ENCODE measurements at regions not wholly inside any gene's neighbourhood (a gene's known extent, or its start where the extent isn't known, plus 50 kb on each side); places are given as distances from the start of the nearest gene placed in this dataset.
A peak's percentile ranks its signal among the peaks of the same experiment; 100 is the strongest.
"Not testable (repeated sequence)": the region's sequence is repeated elsewhere in the genome, so short reads cannot be mapped to it uniquely, and the experiment has no call there.

DNA sequence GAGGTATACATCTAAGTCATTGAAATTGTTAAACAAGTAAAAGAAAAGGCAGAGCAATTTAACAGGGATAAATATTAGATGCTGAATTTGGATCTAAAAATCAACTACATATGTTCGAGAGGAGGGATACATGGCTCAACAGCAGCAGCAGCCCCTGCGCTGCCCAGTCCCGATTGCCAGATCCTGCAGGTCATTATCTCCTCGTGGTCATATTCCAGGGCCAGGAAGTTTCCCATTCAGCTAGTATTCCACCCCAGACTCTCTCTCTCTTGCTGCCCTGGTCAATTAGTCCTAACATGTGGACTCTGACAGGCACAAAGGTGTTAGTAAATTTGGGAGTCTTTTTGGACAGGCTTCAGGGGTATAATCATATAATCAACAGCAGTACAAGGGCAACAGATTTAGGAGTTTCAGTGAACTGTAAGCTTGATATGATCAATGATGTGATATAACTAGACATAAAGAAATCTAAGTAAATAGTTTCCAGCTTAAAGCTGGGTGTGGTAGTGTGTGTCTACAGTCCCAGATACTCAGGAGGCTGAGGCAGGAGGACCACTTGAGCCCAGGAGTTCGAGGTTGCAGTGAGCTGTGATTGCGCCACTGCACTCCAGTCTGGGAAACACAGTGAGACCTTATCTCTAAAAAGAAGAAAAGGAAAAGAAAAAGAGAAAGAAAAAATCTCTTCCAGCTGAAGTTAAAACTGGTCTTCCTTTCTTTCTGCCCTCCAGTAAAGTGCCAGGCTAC is 96.5 kb upstream of the MED13 start:
- intact Hi-C loops (cut with DNase I) = no loop called here
- no peak for DNase-seq

- intact Hi-C loops (cut with DNase I) = no loop called here
- DNase-seq = no peak
Observed at GRCh38 chr17:62160816-62161215, 95.7 kb upstream of the MED13 start.

DNA sequence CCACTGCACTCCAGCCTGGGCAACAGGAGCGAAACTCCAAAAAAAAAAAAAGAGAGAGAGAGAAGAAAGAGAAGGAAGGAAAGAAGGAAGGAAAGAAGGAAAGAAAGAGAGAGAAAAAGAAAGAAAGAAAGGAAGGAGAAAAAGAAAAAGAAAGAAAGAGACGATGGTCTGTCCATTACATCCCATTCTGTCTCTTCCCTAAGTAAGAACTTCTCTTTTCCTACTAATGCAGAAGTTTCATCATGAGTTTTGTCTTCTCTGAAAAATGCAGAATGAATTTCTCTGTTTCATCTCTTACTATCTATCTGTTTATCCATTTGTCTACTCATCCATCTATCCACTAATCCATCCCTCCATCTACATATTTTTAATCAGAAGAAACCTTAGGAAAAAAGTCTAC is 94.9 kb upstream of the MED13 start:
- no peak for DNase-seq
- intact Hi-C loops (cut with DNase I) = no loop called here

DNA sequence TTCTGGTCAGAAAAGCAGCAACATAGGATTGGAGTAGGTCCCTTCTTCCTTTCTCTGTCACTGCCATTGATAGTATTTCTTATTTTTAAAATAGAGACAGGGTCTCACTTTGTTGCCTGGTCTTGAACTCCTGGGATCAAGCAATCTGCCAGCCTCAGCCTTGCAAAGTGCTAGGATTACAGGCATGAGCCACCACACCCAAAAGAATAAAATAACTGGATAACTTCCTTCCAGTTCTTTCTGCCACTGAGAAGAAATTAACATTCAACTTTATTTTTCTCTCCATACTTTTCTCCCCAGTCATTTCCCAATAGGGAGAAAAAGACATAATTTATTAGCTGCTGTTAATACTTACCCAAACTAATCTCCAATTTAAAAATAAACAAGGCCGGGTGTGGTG is 91.9 kb upstream of the MED13 start:
- intact Hi-C loops (cut with DNase I) = no loop called here

GRCh38 chr17:62154909-62155308 is 89.8 kb upstream of the MED13 start:
- DNase-seq = no peak
- intact Hi-C loops (cut with DNase I) = no loop called here

More for the DNA sequence above, 91.9 kb upstream of the MED13 start:
- DNase-seq = no peak

DNA sequence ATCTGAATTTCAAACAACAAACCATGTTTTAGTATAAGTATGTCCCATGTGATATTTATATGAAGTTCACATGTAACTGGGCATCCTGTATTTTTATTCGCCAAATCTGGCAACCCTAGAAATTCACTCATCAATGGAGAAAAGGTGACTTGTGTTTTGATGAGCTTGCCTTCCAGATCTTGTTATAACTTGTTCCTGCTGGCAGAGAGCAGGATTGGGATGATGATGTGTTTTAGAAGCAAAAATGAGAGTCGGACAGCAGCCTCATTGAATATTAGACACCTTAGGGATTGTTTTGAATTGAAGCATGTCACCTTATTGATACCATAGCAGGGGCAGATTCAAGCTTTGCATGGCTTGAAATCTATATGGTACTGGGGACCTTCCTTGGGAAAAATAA is 85.4 kb upstream of the MED13 start:
- no peak for DNase-seq
- intact Hi-C loops (cut with DNase I) = no loop called here

- intact Hi-C loops (cut with DNase I) = no loop called here
- DNase-seq = no peak
Observed at GRCh38 chr17:62149961-62150360, 84.9 kb upstream of the MED13 start.

GRCh38 chr17:62147284-62147683 is 82.2 kb upstream of the MED13 start:
- intact Hi-C loops (cut with DNase I) = no loop called here
- no peak for DNase-seq

GRCh38 chr17:62140836-62141235 is 75.8 kb upstream of the MED13 start:
- intact Hi-C loops (cut with DNase I) = no loop called here
- peak in 1 of 42 donors; percentile 34 for DNase-seq

DNA sequence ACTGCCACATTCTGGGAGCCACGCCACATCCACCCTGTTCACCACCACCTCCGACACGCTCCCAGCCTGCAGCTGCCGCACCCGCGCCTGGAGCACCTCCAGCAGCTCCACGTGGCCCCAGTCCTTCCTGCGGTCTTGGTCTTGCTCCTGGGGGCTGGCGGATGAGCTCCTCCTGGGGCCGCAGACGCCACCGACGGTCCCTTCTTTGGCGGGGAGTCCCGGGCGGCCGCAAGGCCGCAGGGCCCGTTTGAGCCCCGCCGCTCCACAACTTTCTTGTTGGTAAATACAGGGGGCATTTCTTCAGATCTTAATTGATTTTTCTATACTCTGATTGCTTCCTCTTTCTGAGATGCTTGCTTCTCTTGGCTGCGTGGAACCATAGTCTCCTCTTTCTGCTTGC is 75.3 kb upstream of the MED13 start:
- DNase-seq = peak in 1 of 42 donors; percentile 9
- intact Hi-C loops (cut with DNase I) = no loop called here

DNA sequence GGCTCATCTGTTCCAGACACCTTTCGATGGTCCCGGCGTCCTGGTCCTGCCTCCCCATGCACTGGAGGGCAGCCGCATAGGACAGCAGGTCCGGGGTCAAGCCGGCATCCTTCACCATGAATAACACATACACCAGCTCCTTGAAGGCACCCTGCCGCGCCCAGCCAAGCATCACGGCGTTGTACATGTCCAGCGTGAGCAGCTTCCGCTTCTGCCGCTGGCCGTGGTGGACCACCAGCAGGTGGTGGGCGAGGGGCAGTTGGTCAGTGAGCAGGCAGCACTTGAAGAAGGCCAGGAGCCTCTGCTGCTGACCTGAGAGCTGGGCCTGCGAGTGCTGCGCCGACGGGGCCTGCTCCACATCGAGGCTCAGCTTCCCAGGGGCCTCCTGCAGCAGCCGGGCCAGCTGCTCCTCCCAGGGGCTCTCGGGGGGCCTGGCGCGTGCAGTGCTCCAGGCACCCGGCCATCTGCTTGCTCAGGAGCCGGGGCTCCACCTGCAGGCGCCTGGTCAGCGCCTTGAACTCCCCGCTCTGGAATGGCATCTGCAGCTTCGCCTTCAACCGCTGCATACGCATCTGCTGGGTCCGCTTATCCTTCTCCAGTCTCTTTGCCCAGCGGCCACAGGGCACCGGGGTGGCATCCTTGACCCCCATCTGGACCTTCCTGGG is 74.7 kb upstream of the MED13 start:
- intact Hi-C loops (cut with DNase I) = not testable (repeated sequence)
- DNase-seq = peak in 1 of 42 donors; percentile 18

DNA sequence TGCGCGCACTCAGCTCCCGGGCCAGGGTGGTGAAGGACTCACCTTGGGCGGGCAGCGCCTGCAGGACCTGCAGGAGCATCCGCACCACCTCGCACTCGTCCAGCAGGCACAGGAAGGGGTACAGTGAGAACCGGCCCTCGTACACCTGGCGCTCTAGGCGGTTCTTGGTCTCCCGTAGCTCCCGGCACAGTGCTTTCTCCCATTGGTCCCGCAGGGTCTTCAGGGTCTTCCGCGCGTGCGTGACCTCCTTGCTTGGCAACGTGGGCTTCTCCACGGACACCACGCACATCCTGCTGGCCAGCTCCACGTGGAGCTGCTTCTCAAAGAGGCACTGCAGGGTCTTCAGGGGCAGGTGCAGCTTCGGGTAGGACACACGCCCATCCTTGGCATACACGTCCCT is 74.1 kb upstream of the MED13 start:
- intact Hi-C loops (cut with DNase I) = no loop called here
- peak in 1 of 42 donors; percentile 18 for DNase-seq

DNA sequence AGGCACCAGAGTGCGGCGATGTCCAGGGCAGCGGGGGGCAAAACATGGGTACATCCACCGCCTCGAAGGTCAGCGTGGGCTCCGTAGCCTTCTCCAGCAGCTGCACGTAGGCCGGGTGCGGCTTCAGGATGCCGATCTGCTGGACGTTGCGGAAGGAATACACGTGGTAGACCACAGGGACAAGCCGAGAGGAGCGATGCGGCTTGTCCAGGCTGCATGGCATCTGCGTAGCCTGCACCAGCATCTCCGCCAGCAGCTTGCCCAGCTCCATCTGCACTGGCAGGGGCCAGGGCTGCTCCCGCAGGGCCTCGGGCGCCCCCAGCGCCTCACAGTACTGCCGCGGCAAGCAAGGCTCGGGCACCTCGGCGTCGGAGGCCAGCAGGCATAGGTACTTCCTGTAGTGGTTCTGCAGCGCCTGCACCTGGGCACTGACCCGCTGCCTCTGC is 73.6 kb upstream of the MED13 start:
- intact Hi-C loops (cut with DNase I) = not testable (repeated sequence)
- DNase-seq = peak in 1 of 42 donors; percentile 26

DNA sequence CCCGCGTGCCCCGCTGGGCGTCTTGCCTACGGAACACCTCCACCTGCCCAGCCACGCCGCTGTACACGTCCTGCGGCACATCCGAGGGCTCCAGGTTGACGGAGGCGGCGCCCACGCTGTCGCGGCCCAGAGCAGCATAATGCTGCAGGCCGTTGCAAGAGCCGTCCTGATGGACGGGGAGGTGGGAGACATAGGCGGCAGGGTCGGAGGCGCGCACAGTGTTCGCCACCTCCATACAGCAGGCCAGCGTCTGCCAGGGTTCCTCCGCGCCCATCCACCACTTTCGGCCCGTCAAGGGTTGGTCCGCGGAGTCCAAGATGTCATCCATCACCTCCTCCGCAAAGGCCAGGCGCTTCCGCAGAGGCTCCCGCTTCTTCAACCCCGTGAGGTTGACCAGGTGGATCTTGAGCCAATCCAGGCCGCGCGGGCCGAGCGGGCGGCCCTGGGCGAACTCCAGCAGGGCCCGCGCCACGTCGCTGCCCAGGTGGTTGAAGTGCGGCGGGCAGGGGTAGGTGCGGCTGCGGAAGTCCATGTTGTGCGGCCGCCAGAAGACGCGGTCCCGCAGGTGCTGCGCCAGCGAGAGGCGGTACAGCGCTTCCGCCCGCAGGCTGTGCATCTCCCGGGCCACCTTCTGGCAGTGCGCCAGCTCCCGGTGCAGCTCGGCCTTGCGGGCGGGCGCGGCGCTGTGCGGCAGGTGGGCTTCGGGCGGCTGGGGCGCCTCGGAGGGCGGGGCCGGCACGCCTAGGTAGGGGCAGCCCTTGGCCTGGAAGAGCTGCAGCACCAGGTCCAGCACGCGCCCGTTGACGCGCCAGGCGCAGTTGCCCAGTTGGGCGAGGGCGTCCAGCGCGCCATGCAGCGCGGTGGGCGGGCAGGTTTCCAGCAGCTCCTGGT is 72.9 kb upstream of the MED13 start:
- peak in 2 of 42 donors; percentile 18 to 25 for DNase-seq
- intact Hi-C loops (cut with DNase I) = not testable (repeated sequence)

GRCh38 chr17:62137013-62137733 is 72.1 kb upstream of the MED13 start:
- DNase-seq = peak in 1 of 42 donors; percentile 33
- intact Hi-C loops (cut with DNase I) = not testable (repeated sequence)

DNA sequence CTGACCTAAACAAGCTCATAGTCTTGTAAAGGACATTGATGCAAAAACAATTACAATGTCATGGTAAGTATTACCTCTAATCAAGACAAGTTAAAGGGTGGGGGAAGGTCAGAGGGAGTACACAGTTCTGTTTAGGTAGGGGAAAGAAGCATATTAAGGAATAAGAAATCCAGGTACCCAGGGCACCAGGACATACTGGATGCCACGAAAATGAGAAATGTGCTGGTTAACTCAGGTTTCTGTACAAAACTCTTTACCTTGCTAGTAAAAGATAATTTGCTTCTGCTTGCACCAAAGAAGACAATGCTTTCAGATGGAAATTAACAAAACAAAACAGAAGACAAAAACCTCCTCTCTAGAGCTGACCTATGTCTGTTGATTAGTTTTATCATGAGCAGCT is 70.7 kb upstream of the MED13 start:
- intact Hi-C loops (cut with DNase I) = no loop called here
- peak in 1 of 42 donors; percentile 1 for DNase-seq

DNA sequence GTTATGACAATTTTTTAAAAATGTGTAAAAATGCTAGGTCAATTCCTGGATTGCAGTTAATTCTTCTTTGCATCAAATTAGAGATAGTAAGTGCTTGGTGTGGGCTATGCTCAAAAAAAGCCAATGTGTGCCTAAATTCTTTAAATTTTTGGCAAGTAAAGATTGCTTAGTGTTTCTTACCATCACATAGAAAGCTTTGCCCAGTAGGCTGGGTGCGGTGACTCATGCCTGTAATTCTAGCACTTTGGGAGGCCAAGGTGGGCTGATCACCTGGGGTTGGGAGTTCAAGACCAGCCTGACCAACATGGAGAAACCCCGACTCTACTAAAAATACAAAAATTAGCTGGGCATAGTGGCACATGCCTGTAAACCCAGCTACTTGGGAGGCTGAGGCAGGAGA is 70.0 kb upstream of the MED13 start:
- intact Hi-C loops (cut with DNase I); DNase-seq: not testable (repeated sequence)

DNA sequence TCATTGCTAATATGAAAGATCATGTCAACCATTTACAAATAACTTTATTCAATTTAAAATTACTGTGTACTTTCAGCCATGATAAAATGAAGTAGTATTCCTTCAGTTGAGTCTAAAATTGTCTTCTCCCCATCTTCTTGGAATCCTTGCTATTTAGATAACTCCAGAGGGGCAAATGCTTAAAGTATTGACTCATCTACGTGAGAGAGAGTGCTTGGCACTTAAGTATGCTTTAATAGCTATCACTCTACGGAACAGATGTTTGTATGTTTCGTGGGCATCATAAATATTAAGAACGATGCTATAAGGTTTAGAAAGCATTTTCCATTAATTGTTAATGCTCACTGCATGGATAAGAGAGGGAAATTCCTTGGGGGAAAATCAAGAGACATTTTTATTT is 69.3 kb upstream of the MED13 start:
- DNase-seq = no peak
- intact Hi-C loops (cut with DNase I) = no loop called here

GRCh38 chr17:62131271-62131670 is 66.2 kb upstream of the MED13 start:
- intact Hi-C loops (cut with DNase I); DNase-seq: not testable (repeated sequence)
